RPMI7951 (cell line): ENCODE measurements at regions not wholly inside any gene's neighbourhood (a gene's known extent, or its start where the extent isn't known, plus 50 kb on each side); places are given as distances from the start of the nearest gene placed in this dataset.
A peak's percentile ranks its signal among the peaks of the same experiment; 100 is the strongest.

Experiments
- DNase-seq: peaks from one replicate; pipeline ENCODE4 v3.0.0-alpha.2; 2012; ENCODE audit warnings: low read depth

GRCh38 chr15:68871507-68871906 lies 50.8 kb upstream of the ANP32A start:
- no peak for DNase-seq

GRCh38 chr15:68874788-68875187 lies 54.1 kb upstream of the ANP32A start:
- DNase-seq, result no peak

GRCh38 chr15:68875377-68876116 lies 54.8 kb upstream of the SPESP1 start:
- DNase-seq, result peak; percentile 84

- DNase-seq, result no peak
Observed at GRCh38 chr15:68877626-68878025, 52.7 kb upstream of the SPESP1 start.

GRCh38 chr15:68880382-68880781 lies 49.9 kb upstream of the SPESP1 start:
- DNase-seq, result no peak
